HG03442 (cell line): ENCODE measurements at regions not wholly inside any gene's neighbourhood (a gene's known extent, or its start where the extent isn't known, plus 50 kb on each side); places are given as distances from the start of the nearest gene placed in this dataset.

Experiments
- ATAC-seq: cut with Tn5 transposase; IDR thresholded peaks from one replicate; pipeline ENCODE4 v1.9.1; 2021; ENCODE audit warnings: mild to moderate bottlenecking, moderate library complexity; ENCODE audit not compliant: unreplicated experiment

GRCh38 chr16:52805559-52806168, 247.0 kb downstream of the CHD9NB start:
- ATAC-seq, result no peak

DNA sequence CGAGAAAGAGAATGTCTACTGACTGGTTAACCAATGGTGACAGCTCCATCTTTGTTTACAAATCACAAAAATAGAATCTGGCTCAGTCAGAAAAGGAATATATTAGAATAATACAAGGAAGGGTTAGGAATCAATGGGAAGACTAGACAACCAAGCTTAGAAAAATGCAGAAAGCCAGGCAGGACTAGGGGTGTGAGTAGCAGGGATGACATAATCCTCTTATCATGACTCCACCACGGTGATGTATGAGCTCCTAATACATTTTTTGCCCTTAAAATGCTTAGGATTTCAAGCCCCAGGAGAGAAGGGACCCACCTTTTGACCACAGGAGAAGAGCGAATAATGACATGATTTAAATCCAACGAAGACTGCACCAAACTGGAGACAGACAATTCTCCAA, 252.3 kb downstream of the CHD9NB start:
- ATAC-seq, result no peak

- ATAC-seq, result no peak
Observed at GRCh38 chr16:52799149-52799548, 252.2 kb upstream of the TOX3 start.

- no peak for ATAC-seq
Observed at GRCh38 chr16:52787709-52788108, 240.8 kb upstream of the TOX3 start.

- no peak for ATAC-seq
Observed at GRCh38 chr16:52786091-52786490, 239.1 kb upstream of the TOX3 start.

GRCh38 chr16:52785653-52786052, 238.7 kb upstream of the TOX3 start:
- ATAC-seq, result no peak

GRCh38 chr16:52783616-52784015, 236.7 kb upstream of the TOX3 start:
- no peak for ATAC-seq

- no peak for ATAC-seq
Observed at GRCh38 chr16:52781005-52781630, 234.2 kb upstream of the TOX3 start.

DNA sequence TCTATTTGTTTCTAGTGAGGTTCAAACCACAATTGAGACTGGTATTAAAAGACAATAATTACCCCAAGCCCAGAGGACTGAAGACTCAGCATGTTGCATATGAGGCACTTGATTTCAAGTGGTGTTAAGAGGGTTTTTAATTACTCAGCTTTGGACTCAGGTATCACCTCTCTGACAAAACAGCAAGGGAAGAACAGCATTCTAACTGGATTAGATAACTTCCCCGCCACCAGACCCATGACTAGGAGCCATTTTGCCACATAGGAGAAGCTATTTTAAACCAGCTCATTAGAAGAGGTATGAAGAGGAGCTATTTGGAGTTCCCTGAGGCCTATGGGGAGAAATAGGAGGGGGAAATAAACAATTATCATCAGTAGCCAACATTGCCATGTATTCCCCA, 226.1 kb upstream of the TOX3 start:
- no peak for ATAC-seq

DNA sequence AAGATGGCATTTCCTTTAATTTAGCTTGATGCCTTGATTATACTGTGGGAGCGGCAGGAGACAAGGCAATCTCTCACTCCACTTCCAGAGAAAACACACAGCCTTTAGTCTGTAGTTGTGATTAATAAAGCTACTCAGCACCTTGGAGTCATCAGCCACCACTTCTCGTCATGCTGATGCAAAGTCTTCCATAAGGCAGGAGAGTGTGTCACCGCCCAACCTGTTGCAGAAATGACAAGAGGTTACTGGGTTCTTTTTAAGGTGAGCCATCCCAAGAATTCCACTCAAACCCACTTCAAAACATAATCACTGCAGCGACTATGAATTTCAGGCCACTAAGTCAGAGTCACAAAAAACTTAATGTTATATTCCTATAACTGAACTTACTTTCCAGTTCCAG, 223.9 kb upstream of the TOX3 start:
- no peak for ATAC-seq

GRCh38 chr16:52758473-52758855, 211.5 kb upstream of the TOX3 start:
- no peak for ATAC-seq

GRCh38 chr16:52757746-52758472, 211.0 kb upstream of the TOX3 start:
- ATAC-seq, result no peak

DNA sequence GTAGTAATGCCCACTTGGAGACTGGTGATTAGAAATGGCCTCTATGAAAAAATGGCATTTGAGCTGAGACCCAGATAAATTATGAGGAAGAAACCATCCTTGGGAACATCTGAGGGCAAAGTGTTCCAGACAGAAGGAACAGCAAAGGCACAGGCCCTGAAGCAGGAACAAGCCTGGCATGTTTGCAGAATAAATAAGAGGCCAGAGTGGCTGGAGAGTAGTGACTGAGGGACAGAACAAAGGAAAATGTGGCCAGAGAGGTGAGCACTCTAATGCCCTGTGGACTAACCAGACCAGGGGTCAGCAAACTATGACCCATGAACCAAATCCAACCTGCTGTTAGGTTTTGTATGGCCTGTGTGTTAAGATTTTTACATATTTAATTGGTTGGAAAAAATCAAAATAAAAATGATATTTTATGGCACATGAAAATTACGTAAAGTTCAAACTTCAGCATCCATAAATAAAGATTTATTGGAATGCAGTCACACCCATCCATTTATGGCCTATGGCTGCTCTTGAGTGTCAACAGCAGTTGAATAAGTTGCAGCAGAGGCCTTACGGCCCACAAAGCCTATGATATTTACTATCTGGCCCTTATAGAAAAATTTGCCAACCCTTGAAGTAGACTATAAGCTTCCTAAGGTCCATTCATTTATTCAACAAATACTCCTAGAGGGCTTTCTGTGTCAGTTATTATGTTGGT, 210.0 kb upstream of the TOX3 start:
- ATAC-seq, result no peak

DNA sequence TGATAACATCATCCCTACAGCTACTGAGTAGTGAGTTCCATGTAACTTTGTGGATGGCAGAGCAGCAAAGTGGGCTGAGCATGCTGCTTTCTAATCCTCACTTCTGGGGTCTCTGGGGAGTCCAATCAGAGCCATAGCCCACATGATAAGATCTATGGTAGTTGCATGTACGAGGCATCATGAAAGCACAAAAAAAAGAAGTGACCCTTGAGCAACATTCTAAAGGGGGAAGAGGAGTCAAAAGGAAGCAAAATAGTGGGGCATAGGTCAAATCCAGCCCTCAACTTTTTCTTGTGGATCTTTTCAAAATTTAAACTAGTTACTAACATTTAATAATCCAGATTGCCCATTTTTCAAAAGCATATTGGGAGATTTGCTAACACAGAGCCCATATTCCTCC, 208.5 kb upstream of the TOX3 start:
- ATAC-seq, result no peak

DNA sequence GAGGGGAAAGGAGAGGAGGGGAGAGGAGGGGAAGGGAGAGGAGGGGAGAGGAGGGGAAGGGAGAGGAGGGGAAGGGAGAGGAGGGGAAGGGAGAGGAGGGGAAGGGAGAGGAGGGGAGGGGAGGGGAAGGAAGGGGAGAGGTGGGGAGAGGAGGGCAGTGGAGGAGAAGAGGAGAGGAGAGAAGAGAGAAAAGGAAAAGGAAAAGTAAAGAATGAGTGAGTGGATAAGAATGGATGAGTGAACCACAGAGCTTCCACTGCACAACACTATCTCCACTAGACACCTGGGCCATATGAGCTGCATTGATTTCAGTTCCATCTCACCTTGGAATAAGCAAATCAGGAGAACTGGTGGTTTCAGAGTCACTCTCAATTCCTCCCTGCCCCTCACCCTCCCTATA, 204.1 kb upstream of the TOX3 start:
- no peak for ATAC-seq

- ATAC-seq, result no peak
Observed at GRCh38 chr16:52748741-52749140, 201.8 kb upstream of the TOX3 start.

DNA sequence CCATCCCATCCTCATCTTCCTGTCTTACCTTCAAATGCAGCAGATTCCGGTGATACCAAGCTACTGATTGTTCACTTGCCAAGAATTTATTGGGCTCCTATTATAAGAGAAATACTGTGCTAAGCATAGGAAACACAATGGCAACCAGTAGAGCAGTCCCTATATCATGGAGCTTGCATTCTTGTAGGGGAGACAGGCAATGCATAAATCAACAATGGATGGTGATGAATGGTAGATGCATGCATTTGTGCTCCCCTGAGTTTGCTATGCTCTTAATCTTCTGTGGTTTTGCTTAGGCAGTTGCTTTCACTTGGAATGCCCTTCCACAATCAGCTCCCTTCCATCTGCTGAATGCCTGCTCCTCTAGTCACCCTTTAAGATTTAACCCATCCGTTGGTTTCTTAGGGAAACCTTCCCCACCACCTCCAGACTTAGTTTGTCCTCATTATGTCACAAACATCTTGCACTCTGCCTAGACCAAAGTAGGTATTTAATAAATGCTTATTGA, 200.2 kb upstream of the TOX3 start:
- ATAC-seq, result no peak

DNA sequence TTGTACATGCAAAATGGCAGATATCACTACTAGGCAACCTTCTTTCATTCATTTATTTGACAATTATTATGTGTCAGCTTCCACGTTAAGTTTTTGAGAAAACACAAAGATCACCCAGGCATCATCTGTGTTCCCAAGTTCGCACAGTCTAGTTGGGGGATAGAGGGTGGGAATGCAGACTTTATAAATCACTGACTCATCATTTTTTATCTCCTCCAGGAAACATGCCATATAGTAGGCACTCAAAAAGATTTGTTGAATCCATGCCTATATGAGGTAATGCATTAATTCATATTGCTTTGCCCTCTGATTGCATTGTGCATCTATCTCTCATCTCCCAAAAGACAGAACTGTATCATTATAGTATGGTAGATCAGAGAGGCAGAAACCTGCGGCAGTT, 196.8 kb upstream of the TOX3 start:
- no peak for ATAC-seq

DNA sequence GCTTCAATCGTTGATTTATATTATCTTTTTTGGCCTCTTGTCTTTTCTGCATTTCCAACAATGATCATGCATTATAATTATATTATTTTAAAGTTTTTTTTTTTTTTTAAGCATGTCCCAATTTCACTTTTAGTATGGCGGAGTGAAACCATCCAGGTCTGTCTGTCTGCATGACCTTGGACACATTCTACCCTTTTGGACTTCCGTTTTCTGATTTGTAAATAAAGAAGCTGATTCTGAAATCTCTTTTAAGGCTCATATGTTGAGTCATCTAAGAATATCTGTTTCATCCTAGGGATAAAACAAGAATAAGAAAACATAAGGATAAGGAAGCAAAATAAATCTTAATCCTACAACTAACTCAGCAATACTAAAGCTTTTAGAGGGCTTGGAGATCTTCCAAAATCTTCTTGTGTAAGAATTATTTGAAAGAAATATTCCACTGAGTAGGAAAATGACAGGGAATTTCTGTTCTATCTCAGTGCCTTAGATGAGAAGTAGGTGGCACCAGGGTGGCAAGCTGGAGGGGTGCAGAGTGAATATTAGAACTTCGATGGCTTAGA, 195.7 kb upstream of the TOX3 start:
- no peak for ATAC-seq

DNA sequence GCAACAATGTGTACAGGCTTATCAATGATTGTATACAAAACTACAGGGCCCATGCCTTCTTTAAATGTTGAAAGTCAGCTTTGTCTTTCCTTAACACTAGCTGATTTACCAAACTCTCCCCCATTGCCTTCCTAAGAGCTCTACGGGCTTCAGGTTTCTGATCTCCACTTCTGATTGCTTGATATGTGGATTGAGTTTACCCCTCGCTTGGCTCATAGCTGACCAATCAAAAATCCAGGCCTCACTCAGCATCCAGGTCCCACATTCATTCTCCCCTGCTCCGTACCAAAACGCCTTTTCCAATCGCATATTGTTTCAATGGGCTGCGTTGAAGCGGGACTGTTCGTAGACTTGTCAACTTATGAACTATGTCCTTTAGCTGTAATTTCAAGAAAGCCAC, 195.1 kb upstream of the TOX3 start:
- no peak for ATAC-seq

DNA sequence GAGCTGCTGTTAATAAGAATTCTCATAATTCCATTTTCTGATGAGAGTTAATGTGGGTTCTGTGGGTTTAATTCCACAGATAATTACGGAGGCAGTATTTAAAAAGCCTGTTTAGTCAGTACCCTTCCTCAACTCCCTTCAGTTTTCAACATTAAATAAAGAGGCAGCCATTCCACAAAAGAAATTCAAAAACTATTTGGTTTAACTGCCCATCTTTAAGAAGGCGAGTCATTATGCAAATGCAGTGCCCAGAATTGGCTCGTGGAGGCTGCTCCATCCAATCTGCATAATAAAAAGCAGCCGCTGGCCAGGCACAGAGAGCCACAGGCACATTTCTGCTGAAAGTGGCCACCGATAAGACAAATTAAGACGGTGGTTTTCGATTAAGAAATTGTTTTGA, 194.4 kb upstream of the TOX3 start:
- ATAC-seq, result no peak
